PC-3 (cell line): ENCODE measurements at regions not wholly inside any gene's neighbourhood (a gene's known extent, or its start where the extent isn't known, plus 50 kb on each side); places are given as distances from the start of the nearest gene placed in this dataset.

Source experiments
- CTCF ChIP-seq: fragments of 300-600 bp; sonication (generic); conservative IDR thresholded peaks from 2 replicates; pipeline ENCODE4 v1.5.1; 2017; ENCODE audit warnings: antibody characterized with exemption, low read depth, mild to moderate bottlenecking, low read length
- EZH2 ChIP-seq: fragments of 300-600 bp; sonication (generic); IDR thresholded peaks from one replicate; pipeline ENCODE4 v1.6.1; 2017; ENCODE audit warnings: antibody characterized with exemption, mild to moderate bottlenecking, low read length; ENCODE audit not compliant: unreplicated experiment
- EZH2phosphoT487 ChIP-seq: fragments of 300-600 bp; sonication (generic); IDR thresholded peaks from 2 replicates; pipeline ENCODE4 v1.6.1; 2018; ENCODE audit warnings: mild to moderate bottlenecking, antibody characterized with exemption, low read length, borderline replicate concordance

GRCh38 chr5:13378091-13378490, 566.4 kb downstream of the DNAH5 start:
- TF ChIP-seq CTCF, result no peak
- no peak for TF ChIP-seq EZH2
- no peak for TF ChIP-seq EZH2phosphoT487
